DOHH2 (cell line): ENCODE measurements at regions not wholly inside any gene's neighbourhood (a gene's known extent, or its start where the extent isn't known, plus 50 kb on each side); places are given as distances from the start of the nearest gene placed in this dataset.
"Not testable (repeated sequence)": the region's sequence is repeated elsewhere in the genome, so short reads cannot be mapped to it uniquely, and the experiment has no call there.

Source experiments
- H3F3A ChIP-seq: fragments of 200-600 bp; sonication (generic), shearing (Covaris generic); 2 replicates; pipeline ENCODE4 v1.6.0; 2016; ENCODE audit warnings: antibody characterized with exemption, mild to moderate bottlenecking; ENCODE audit not compliant: control insufficient read depth, insufficient read depth
- H3K27ac ChIP-seq: fragments of 200-600 bp; sonication (generic); 2 replicates; pipeline ENCODE4 v1.5.1; 2014; ENCODE audit warnings: low read depth, mild to moderate bottlenecking, low read length, moderate library complexity
- H3K27me3 ChIP-seq: fragments of 200-600 bp; sonication (generic); 2 replicates; pipeline ENCODE4 v1.6.1; 2014; ENCODE audit warnings: mild to moderate bottlenecking, low read length, mixed read lengths; ENCODE audit not compliant: control insufficient read depth
- H3K36me3 ChIP-seq: fragments of 200-600 bp; sonication (generic); 2 replicates; pipeline ENCODE4 v1.6.1; 2014; ENCODE audit warnings: mild to moderate bottlenecking, low read length, moderate library complexity, mixed read lengths; ENCODE audit not compliant: control insufficient read depth
- H3K4me1 ChIP-seq: fragments of 200-600 bp; sonication (generic); 2 replicates; pipeline ENCODE4 v1.6.1; 2014; ENCODE audit warnings: mild to moderate bottlenecking, low read length, mixed read lengths; ENCODE audit not compliant: control insufficient read depth
- H3K4me2 ChIP-seq: fragments of 200-600 bp; sonication (generic); 2 replicates; pipeline ENCODE4 v1.6.0; 2014; ENCODE audit warnings: mild to moderate bottlenecking, low read length, moderate library complexity
- H3K4me3 ChIP-seq: fragments of 200-600 bp; sonication (generic); 2 replicates; pipeline ENCODE4 v1.5.1; 2014; ENCODE audit warnings: mild to moderate bottlenecking, low read length, mixed read lengths
- H3K79me2 ChIP-seq: fragments of 200-600 bp; sonication (generic); 2 replicates; pipeline ENCODE4 v1.6.1; 2014; ENCODE audit warnings: mild to moderate bottlenecking, low read length, mixed read lengths; ENCODE audit not compliant: control insufficient read depth
- H3K9me2 ChIP-seq: fragments of 200-600 bp; sonication (generic); replicated peaks from 2 replicates; pipeline ENCODE4 v1.6.1; 2014; ENCODE audit warnings: mild to moderate bottlenecking, low read length, mixed read lengths; ENCODE audit not compliant: control insufficient read depth
- H3K9me3 ChIP-seq: fragments of 200-600 bp; sonication (generic); 2 replicates; pipeline ENCODE4 v1.6.1; 2014; ENCODE audit warnings: antibody characterized with exemption, low read length, mixed read lengths; ENCODE audit not compliant: control insufficient read depth, insufficient read depth
- H4K20me1 ChIP-seq: fragments of 200-600 bp; sonication (generic); 2 replicates; pipeline ENCODE4 v1.6.0; 2014; ENCODE audit warnings: low read depth, mild to moderate bottlenecking, antibody characterized with exemption, low read length, moderate library complexity; ENCODE audit not compliant: control insufficient read depth, insufficient read depth
- CTCF ChIP-seq: fragments of 200-600 bp; sonication (generic); IDR thresholded peaks from one replicate; pipeline ENCODE4 v1.5.1; 2014; ENCODE audit warnings: antibody characterized with exemption, mild to moderate bottlenecking, low read depth, low read length; ENCODE audit not compliant: poor library complexity, severe bottlenecking
- EZH2phosphoT487 ChIP-seq: fragments of 200-600 bp; sonication (generic); IDR thresholded peaks from 2 replicates; pipeline ENCODE4 v1.6.1; 2017; ENCODE audit warnings: borderline replicate concordance, mild to moderate bottlenecking, antibody characterized with exemption, low read length, moderate library complexity, mixed read lengths

- H3K79me2 ChIP-seq = no peaks in the 10 kb centered on the region
These were observed 176.9 kb upstream of the FZD8 start for GRCh38 chr10:35819011-35819410.

GRCh38 chr10:35817109-35817508 is 175.0 kb upstream of the FZD8 start:
- H3K36me3 ChIP-seq, H4K20me1 ChIP-seq, H3K27me3 ChIP-seq, H3K4me3 ChIP-seq, H3F3A ChIP-seq, H3K4me1 ChIP-seq, H3K4me2 ChIP-seq, H3K9me2 ChIP-seq, H3K27ac ChIP-seq, H3K9me3 ChIP-seq, H3K79me2 ChIP-seq: not testable (repeated sequence)

More at GRCh38 chr10:35819011-35819410, 176.9 kb upstream of the FZD8 start:
- Histone ChIP-seq H3K27ac (no peak overlapping the region), H4K20me1 (no peaks in the 10 kb centered on the region), H3K27me3 (no peaks in the 10 kb centered on the region), H3K4me3 (no peak overlapping the region), H3K4me2 (no peak overlapping the region), H3K9me2 (no peaks in the 10 kb centered on the region), H3K36me3 (no peaks in the 10 kb centered on the region), H3K9me3 (no peaks in the 10 kb centered on the region), H3F3A (no peaks in the 10 kb centered on the region), H3K4me1 (no peaks in the 10 kb centered on the region)
- TF ChIP-seq EZH2phosphoT487 (no peak), CTCF (no peak)

GRCh38 chr10:35813219-35813618 is 171.1 kb upstream of the FZD8 start:
- H3K4me2 ChIP-seq = no peak overlapping the region
- H3K4me1 ChIP-seq = no peaks in the 10 kb centered on the region
- H4K20me1 ChIP-seq = no peaks in the 10 kb centered on the region
- TF ChIP-seq EZH2phosphoT487 = no peak
- TF ChIP-seq CTCF = no peak
- H3F3A ChIP-seq = no peaks in the 10 kb centered on the region
- no peaks in the 10 kb centered on the region for H3K9me2 ChIP-seq
- no peaks in the 10 kb centered on the region for H3K27me3 ChIP-seq
- no peak overlapping the region for H3K4me3 ChIP-seq
- no peaks in the 10 kb centered on the region for H3K79me2 ChIP-seq
- no peaks in the 10 kb centered on the region for H3K9me3 ChIP-seq
- H3K36me3 ChIP-seq = no peaks in the 10 kb centered on the region
- H3K27ac ChIP-seq = no peak overlapping the region

GRCh38 chr10:35808344-35808743 is 166.2 kb upstream of the FZD8 start:
- Histone ChIP-seq H4K20me1 (no peaks in the 10 kb centered on the region), H3K27me3 (no peaks in the 10 kb centered on the region), H3K27ac (no peak overlapping the region), H3K9me2 (no peaks in the 10 kb centered on the region), H3K4me2 (no peak overlapping the region), H3F3A (no peaks in the 10 kb centered on the region), H3K36me3 (no peaks in the 10 kb centered on the region), H3K79me2 (no peaks in the 10 kb centered on the region), H3K4me3 (no peak overlapping the region), H3K4me1 (no peaks in the 10 kb centered on the region), H3K9me3 (no peaks in the 10 kb centered on the region)
- TF ChIP-seq EZH2phosphoT487 (no peak), CTCF (no peak)
